SU-DHL-6 (cell line): ENCODE measurements at regions not wholly inside any gene's neighbourhood (a gene's known extent, or its start where the extent isn't known, plus 50 kb on each side); places are given as distances from the start of the nearest gene placed in this dataset.

ENCODE experiments used
- EZH2phosphoT487 ChIP-seq: fragments of 200-600 bp; sonication (generic), shearing (Covaris generic); conservative IDR thresholded peaks from 2 replicates; pipeline ENCODE4 v1.6.1; 2018; ENCODE audit warnings: mild to moderate bottlenecking, antibody characterized with exemption, low read length, moderate library complexity, mixed read lengths
- TF ChIP-seq, protein P1 (sequence below): fragments of 200-600 bp; sonication (generic); IDR thresholded peaks from one replicate; pipeline ENCODE4 v1.5.1; 2017; ENCODE audit warnings: antibody characterized with exemption, mild to moderate bottlenecking, low read length, moderate library complexity; ENCODE audit not compliant: insufficient read depth, poor library complexity, severe bottlenecking

DNA sequence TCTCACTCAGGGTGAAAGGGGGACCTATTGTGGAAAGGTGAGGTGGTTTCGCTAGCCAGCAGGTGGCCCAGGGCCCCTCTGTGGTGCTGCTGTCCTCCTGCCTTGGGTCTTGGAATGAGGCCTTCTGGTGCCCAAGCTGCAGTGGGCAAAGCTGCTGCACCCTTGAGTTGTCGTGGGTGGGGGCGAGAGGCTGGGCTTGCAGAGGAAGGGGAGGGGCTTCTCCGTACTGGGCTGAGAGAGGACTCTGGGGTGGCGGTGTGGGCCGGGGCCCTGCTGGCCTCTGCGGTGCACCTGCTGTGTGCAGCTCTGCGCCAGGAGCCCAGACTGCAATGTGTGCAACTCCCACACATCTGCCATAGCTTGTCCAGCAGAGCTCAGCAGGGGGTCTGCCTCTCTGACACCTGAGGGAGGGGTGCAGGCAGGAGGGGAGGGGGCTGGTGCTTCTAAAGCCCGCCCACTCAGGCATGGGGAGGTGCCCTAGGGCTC, 145.8 kb downstream of the KIF26A start:
- TF ChIP-seq, protein P1, sequence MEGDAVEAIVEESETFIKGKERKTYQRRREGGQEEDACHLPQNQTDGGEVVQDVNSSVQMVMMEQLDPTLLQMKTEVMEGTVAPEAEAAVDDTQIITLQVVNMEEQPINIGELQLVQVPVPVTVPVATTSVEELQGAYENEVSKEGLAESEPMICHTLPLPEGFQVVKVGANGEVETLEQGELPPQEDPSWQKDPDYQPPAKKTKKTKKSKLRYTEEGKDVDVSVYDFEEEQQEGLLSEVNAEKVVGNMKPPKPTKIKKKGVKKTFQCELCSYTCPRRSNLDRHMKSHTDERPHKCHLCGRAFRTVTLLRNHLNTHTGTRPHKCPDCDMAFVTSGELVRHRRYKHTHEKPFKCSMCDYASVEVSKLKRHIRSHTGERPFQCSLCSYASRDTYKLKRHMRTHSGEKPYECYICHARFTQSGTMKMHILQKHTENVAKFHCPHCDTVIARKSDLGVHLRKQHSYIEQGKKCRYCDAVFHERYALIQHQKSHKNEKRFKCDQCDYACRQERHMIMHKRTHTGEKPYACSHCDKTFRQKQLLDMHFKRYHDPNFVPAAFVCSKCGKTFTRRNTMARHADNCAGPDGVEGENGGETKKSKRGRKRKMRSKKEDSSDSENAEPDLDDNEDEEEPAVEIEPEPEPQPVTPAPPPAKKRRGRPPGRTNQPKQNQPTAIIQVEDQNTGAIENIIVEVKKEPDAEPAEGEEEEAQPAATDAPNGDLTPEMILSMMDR, result no peak
- no peak for TF ChIP-seq EZH2phosphoT487
